ENCODE measurements at regions not wholly inside any gene's neighbourhood (a gene's known extent, or its start where the extent isn't known, plus 50 kb on each side); places are given as distances from the start of the nearest gene placed in this dataset.
"Not testable (repeated sequence)": the region's sequence is repeated elsewhere in the genome, so short reads cannot be mapped to it uniquely, and the experiment has no call there.

DNA sequence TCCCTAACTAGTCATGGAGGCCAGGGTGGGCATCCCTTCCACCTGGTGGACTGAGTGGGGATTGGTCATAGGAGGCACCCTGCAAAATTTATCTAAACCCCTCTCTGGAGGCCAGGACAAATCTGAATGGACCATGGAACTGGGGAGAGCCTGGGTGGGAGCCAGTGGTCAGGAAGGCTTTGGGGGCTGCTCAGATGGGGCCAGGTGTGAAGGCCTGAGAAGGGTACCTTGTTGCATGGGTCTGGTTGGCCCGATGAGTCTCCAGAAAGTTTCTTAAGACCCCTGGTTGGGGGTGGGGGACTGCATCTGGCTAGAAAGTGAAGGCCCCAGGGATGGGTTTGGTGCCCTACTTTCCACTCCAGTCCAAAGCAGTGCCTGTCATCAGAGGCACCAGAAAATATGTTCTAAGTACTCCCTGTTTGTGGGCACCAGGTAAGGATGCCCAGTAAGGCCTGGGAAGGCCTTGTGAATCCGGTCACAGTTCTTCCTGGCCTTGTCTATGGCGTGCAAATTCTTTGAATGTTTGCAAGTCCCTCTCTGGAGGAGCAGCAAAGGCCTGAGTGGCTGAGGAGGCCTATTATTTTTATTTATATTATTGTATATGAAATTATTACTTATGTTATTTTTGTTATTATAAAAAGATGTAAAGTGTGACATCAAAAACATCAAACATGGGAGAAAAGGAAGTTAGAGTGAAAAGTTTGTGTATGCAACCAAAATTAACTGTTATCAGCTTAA, 1729.0 kb downstream of the SPATA31A7 start:
- TF ChIP-seq EZH2phosphoT487 (IDR thresholded peaks at IDR 0.05; ENCODE audit: insufficient read depth, low read depth); EZH2 (IDR thresholded peaks at IDR 0.05; ENCODE audit: insufficient read depth, poor library complexity, severe bottlenecking): not testable (repeated sequence)
